Germinal center (tissue), 1 donor: ENCODE measurements at regions not wholly inside any gene's neighbourhood (a gene's known extent, or its start where the extent isn't known, plus 50 kb on each side); places are given as distances from the start of the nearest gene placed in this dataset.
A peak's percentile ranks its signal among the peaks of the same experiment; 100 is the strongest.

Source experiments
- DNase-seq: peaks from one replicate; pipeline ENCODE4 v3.0.0; 2012; ENCODE audit warnings: mixed read lengths, low spot score

DNA sequence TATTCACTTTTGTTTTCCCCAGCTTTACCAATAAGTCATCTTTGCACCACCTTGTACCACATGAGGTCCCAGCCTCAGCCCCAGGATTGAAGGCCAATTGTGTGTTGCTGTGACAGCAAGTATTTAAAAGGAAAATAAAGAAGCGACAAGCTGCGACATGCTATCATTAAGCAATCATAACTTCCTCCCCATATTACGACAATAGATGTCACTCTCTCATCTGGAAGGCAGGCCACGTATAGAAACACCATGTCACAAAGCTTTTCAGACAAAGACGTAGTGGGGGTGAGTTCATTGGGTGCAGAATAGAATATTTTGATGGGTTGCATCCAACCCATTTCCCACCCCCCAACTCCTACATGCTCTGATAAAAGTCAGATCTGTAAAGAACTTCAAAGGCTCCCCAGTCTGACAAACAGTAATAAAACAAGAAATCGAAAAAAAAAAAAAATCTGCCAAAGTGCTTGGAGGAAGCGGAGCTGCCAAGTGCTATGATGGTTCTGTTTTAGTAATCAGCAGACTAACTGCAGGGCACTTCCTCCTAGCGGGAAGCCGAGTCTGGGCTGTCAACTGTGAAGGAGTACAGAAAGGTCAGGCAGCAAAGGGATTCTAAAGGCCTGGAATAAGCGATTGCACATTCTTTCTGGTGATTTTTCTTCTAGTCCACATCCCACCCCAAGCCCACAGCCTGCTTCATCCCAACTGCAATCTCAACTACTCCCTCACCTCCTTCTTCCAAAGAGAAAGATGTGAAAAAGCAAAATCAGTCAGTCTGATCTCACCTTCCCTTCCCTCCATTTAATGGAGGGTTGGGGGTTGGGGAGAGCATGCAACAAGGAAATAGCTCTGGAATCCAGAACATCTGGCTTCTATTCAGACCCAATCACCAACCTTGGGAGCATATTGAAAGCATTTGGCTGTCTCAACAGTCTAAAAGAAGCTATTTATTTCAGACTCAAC, 131.4 kb upstream of the UBASH3B start:
- DNase-seq: no peak

DNA sequence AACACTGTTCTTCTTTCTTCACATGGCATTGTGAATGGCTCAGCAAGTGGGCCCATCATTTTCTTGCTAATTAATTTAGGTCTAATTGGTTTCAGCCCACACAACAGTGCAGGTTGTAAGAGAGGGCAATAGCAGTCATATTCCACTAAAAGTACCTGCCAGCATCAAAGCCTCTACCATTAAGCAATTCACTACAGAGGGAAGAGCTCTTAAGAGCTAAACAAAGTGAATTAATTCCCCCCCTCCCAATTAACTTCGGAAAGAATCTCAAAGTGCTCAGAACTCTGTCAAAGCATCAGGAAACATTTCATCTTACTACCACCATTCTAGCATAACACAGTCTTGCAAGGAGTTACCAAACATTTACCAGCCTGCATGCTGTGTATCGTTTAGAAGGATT, 133.9 kb upstream of the UBASH3B start:
- DNase-seq: no peak

DNA sequence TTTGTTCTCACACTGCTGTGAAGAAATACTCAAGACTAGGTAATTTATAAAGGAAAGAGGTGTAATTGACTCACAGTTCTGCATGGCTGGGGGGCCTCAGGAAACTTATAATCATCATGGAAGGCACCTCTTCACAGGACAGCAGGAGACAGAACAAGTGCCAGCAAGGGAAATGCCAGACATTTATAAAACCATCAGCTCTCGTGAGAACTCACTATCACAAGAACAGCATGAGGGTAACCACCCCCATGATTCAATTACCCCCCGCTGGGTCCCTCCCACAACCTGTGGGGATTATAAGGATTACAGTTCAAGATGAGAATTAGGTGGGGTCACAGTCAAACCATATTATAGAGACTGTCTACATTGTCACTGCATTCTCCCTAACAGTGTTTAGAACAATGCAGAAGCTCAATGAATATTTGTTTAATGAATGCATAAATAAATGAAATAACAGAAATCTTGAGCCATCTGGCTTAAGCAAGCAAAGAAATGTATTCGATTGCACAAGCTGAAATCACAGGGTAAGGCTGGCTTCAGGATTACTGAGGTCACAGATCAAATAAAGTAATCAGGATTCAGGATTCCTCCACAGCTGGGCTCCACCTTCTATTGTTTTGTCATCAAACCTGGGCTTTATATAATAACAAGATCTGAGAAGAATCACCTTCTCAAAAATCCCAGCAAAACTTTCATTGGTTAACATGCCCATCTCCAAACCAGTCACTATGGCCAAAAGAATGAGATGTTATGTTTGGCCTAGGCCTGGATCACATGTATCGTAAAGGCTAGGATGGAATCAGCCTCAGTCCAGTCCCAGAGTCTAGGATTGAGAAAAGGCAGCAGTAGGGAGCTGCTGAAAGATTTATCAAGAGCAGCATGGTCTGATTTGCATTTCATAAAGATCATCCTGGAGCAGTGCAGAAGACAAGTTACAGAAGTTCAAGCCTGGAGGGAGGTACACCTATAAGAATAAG, 137.8 kb upstream of the UBASH3B start:
- no peak for DNase-seq

DNA sequence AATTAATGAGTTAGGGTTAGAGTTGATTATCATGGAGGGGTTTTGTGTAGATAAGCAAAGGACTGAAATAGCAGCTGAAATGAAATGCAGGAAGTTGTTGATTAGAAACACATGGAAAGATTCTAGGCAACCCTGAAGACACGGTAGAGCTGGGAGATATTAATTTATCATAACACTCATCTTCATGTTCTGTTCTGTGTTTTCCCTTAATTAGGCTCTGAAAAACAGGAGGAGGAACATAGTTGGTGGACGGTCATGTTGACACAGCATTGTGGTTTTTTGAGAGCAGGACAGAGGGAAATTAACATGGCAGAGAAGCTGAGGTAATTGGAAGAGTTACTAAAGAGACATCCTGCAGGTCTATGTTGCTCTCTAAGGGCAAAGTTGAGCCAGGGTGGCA, 138.8 kb upstream of the UBASH3B start:
- no peak for DNase-seq

DNA sequence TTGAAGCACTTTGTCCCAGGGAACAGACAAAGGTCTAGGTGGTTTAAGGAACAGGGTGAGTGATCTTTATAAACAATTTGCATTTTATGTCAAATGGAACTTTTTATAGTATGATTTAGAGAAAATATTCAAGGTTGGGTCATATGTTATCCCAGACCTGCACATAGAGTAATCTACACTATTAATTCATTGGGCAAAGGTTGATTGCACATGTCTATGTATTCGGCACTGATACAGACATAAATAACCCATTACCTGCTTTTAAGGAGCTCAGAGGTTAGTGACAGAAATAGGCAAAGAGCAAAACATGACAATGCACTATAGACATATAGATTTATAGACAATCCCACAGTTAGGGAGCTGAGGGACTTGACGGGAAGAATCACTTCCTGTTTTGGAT, 141.5 kb upstream of the UBASH3B start:
- no peak for DNase-seq

DNA sequence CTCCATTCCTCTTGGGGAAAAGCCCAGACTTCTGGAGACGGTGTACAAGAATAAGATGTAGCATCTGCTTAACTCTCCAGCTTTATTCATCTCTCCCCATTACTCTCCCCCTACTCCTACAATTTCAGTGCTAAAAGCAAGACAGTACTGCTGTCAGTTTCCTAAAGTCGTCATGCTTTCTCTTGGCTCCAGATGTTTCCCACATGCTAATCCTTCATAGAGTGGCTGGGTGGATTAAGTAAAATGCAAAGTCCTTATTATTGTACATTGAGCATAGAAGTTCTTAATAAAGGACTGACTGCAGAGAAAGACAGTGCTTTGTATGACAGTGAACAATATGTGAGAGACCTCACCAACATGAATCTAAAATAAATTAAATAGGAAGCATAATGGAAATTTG, 142.2 kb upstream of the UBASH3B start:
- no peak for DNase-seq

DNA sequence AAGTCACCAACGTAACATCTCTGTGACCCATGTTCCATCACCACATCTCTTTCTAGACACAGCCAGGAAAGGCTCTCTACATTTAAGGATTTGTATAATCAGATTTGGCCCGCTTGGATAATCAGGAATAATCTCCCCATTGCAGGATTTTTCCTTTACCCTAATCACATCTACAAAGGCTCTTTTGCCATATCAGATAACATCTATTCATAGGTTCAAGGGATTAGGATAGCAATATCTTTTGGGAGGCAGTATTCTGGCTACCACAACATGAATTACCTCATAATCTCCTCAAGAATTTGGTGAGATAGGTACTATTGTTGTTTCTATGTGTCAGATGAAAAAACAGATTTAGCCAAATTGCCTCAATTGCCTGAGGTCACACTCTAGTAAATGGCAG, 142.8 kb upstream of the UBASH3B start:
- DNase-seq: no peak

DNA sequence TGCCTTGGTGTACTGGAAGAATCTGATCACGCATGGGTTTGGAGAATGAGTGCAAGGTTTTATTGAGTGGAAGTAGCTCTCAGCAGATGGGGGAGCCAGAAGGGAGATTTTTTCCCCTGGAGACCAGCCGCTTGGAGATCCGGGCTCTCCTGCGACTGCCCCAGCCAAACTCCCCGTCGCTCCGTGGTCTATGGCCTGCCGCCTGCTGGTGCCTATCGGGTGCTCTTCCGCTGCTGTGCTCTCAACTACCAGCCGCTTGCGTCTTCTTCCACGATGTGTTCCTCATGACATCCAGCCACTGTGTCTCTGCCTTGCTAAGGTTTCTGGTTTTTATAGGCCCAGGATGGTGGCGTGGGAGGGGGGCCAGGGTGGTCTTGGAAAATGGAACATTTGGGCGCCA, 145.6 kb upstream of the UBASH3B start:
- no peak for DNase-seq

DNA sequence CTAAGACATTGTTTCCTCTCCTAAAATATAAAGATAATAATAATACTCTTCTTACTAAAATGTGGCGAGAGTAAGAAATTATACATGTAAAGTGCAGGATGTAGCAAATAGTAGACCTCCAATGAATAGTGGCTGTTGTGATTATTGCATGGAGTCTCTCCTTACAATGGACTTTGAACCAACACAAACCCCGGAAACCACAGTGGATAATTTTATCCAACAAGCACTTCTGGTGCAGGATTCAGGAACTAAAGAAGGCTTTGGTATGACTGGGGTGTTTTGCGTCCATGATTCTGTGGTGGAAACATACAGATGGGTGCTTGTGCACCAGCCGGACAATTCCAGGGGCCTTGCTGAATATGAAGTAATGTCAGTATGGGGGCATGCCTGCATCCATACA, 146.4 kb upstream of the UBASH3B start:
- DNase-seq: no peak

DNA sequence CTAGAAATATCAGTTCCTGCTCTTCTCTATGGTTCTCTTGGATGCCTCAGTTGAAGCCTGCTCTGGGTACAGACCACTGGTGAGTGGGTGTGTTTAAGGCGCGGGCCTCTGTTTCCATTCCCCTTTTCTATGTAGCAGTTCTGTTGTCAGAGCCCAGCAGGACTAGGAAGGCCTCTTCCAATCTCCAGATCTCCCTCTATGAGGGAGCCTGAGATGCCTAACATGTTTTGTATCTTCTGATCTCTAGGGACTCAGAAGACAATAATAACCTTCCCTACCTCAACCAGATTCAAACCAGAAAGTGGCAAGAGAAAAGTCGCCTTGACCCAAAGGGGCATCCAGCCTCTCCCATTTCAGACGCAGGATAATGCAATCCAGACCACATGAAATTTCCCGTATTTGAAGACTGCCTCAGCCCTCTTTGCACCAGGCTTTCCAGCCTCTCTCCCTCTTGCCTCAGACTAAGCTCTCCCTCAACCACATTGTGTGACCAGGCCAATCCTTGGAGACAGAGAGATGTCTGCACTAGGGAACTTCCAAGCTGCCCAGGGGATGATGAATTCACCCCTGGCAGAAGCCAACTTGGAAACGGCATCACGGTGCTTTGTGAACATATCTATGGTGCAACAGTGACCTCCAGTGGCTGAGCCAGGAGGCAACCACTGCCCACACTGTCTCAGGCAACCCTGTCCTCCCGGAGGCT, 150.1 kb upstream of the UBASH3B start:
- DNase-seq: peak; percentile 36

DNA sequence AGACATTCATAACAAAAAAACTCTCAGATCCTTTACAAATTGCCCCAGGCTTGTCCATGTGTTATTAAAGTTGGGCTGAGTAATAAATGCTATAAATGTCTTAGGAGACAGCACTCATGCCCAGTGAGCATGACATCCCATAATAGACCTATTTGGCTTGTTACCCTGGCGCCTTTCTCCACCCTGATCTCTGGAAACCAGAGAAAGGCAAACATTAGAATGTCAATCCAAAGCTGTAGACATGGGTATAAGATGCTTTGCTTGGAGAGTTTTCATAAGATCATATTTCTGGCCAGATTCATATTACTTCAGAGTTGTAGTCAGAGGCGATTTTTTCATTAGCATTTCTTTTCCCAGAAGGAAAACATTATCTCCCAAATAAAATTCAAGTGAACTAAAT, 161.3 kb upstream of the UBASH3B start:
- DNase-seq: no peak

DNA sequence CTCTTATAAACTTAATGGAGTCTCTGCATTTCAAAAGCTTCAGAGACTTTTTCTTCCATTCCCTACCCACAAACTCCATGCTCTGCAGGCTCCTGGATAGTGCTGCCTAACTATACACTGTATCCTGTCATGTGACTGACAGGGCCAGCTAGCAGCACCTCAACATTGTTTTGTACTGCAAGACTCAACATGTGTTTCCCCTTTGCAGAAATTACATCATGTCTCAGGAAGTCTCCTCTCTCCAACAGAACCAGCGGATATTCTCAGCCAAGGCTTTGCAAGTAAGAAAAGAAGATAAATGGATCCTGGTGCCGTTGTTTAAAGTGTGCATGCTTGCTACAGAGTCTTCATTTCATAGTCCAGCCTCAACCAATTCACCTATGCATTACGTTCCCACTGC, 164.0 kb upstream of the UBASH3B start:
- no peak for DNase-seq

DNA sequence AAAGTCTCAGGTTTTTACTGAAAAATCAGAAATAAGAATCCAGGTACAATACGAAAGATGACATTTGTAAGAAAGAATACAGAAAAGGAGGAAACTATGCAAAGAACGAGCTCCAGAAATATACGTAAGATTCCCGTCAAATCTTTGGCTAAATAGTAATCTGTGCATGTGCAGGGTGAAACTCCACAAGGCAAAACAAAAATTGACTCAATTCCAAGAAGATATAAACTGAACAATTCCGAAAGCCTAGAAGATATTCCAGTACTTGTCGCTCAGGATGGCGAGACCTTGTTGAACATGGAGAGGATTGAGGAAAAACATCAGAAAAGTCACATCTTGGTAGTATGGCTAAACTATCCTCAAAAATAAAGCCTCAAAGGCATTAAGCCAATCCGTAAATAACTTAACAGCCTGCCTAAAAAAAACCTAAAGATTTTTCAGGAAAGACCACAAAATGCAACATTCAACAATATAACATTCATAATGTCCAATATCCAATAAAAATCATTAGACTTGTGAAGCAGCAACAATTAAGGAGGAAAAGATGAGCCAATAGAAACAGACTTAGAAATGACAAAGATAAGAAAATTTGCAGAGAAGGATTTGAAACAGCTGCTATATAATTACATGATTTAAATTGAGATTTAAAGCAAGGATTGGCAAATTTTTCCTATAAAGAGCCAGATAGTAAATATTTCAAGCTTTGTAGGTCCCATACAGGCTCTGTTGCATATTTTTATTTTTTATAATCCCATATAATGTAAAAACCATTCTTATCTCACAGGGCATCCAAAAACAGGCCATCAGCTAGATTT, 166.4 kb upstream of the UBASH3B start:
- no peak for DNase-seq

DNA sequence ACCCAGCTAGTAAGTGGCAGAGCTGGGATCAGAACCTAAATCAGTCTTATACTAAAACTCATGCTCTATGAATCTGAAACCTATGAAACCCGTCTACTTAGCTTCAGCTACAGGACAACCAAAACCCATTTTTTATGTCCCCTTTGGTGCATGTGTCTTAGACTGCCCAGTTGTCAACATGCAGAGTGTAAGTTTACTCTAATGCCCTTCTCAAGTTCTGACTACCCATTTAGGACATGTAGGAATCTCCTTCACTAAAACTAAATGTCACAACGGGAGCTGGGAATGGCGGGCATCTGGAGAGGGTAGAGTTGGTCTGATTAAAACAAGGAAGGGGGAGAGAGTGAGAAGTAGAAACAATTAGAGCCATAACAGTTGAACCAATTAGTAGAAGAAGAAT, 167.9 kb upstream of the UBASH3B start:
- no peak for DNase-seq

DNA sequence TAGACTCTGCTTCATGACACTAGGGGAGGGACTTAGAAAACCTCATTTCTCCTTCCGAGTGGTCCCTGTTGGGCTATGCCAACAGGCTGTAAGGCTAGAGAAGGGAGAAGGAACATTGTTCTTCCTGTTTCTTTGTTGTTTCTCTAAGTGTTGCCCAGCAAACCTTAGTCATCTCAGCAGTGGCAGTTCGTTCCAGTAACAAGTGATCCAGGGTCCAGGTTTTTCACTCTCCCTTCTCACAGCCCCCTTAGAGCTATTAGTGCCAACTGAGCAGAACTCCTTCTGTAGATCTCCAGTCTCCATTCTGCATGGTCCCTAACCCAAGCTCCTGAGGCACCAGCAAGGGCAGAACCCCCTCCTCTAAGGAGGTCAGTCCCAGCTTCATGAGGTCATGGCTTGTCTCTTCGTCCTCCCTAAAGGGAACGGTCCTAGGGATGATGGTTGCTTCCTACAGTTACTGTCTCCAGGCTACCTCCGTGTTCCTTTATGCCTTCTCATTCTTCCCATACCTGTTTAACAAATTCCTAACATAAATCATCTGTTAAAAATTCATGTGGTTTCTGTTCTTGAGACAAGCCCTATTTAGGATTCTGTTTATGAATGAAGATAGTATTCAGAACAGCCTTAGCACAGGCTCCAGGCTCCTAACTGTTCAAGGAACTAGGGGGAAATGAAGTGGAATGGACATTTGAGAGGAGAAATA, 168.6 kb upstream of the UBASH3B start:
- no peak for DNase-seq

DNA sequence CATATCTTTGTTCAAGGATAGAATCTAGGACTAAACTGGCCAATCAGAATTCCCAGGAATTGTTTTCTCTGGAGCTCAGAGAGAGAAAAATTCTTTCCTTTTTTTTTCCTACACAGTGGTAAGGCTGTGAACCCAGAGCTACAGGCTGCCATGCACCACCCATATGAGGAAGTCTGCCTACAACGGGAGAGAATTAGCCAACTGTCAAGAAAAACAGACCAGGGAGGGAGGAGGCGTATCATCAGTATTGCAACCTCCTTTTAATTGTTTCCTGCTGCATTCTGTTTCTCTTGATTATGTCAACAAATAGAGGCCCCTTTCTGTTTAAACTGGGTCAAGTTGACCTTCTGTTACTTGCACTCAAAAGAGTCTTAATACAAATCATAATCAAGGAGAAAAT, 176.5 kb upstream of the UBASH3B start:
- DNase-seq: no peak

DNA sequence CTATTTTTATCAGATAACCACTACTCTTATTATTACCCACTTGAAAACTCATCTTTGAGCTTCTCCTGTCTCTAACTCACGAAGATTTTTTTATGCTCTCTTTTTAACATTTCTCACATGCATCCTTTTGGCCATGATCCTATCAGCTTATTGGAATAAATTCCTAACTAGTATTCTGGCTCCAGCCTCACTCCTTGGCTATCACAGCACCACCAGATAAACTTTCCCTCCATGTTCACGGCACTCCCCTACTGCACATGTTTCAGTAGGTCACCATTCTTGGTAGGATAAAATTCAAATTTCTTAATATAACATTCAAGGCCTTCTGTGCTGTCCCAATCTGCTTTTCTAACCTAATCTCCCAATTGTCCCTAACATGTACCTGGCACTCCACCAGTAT, 186.6 kb upstream of the UBASH3B start:
- no peak for DNase-seq

DNA sequence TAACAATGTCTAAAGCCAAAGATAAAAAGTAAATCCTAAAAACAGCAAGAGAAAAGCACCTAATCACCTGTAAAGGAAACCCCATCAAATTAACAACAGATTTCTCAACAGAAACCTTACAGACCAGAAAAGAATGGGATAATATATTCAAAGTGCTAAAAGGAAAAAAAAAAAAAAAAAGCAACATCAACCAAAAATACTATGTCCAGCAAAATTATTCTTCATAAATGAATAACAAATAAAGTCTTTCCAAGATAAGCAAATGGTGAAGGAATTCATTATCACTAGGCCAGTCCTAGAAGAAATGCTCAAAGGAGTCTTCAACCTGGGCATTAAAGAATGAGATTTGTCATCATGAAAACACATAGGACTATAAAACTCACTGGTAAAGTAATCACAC, 192.0 kb upstream of the UBASH3B start:
- no peak for DNase-seq

DNA sequence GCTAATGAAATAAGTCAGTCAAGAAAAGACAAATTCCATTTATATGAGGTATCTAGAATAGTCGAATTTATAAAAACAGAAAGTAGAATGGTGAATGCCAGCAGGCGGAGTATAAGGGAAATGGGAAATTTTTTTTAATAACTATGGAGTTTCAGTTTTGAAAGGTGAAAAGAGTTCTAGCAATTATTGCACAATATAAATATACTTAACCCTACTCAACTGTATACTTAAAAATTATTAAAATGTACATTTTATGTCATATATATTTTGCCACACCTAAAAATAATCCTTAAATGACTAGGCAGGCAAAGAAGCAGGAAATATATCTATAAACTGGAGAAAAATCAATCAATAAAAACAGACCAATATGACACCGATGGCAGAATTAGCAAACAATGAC, 196.5 kb upstream of the UBASH3B start:
- no peak for DNase-seq

DNA sequence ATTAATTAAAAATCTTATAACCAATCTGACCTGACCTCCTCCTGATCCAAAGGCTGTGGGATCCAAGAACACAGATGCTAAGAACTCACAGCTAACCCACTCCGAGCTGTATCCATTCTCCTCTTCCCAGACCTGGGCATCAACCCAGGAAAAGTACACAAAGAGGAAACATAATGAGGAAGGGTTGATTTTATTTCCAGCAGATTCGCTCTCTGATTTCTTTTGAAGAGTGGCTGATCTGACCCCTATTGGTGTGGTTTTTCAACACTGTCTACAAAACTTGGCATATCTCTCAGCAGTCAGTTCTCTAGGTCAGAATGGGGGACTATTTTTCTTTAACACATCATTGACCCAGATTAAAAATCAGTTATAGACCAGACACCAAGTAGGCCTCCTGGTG, 201.9 kb upstream of the UBASH3B start:
- DNase-seq: no peak

DNA sequence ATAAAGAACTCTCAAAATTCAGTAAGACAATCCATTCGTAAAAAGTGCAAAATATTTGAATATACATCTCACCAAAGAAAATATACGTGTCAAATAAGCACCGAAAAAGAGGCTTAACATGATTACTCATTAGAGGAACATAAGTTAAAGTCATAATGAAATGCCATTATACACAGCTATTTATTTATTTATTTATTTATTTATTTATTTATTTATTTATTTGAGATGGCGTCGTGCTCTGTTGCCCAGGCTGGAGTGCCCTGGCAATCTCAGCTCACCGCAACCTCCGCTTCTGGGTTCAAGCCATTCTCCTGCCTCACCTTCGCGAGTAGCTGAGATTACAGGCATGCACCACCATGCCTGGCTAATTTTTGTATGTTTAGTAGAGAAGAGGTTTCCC, 203.6 kb upstream of the UBASH3B start:
- no peak for DNase-seq
